Activated CD4-positive, CD25-positive, alpha-beta regulatory T cell (primary cell): ENCODE measurements at regions not wholly inside any gene's neighbourhood (a gene's known extent, or its start where the extent isn't known, plus 50 kb on each side); places are given as distances from the start of the nearest gene placed in this dataset.

Experiments used
- DNase-seq, 4 experiments: peaks; one replicate each; lab custom pipeline; 2025; lab: John Stamatoyannopoulos, UW

- DNase-seq: no peak
Observed at GRCh38 chr10:42972946-42973345, 103.9 kb upstream of the RET start.

- DNase-seq: no peak
Observed at GRCh38 chr10:42973411-42973810, 103.5 kb upstream of the RET start.

GRCh38 chr10:42973870-42974692 is 102.8 kb upstream of the RET start:
- no peak for DNase-seq

GRCh38 chr10:42974693-42975002 is 102.2 kb upstream of the RET start:
- no peak for DNase-seq

- no peak for DNase-seq
Observed at GRCh38 chr10:42975005-42975493, 101.8 kb upstream of the RET start.

- DNase-seq: no peak
Observed at GRCh38 chr10:42975558-42976340, 101.1 kb upstream of the RET start.

- no peak for DNase-seq
Observed at GRCh38 chr10:42976351-42977031, 100.4 kb upstream of the RET start.

- DNase-seq: no peak
Observed at GRCh38 chr10:42977032-42977416, 99.8 kb upstream of the RET start.

- DNase-seq: no peak
Observed at GRCh38 chr10:42979181-42979580, 97.7 kb upstream of the RET start.

- DNase-seq: no peak
Observed at GRCh38 chr10:42979721-42980467, 97.0 kb upstream of the RET start.

GRCh38 chr10:42980553-42981357 is 96.1 kb upstream of the RET start:
- DNase-seq: no peak

- no peak for DNase-seq
Observed at GRCh38 chr10:42981358-42982236, 95.3 kb upstream of the RET start.

GRCh38 chr10:42982891-42983506 is 93.9 kb upstream of the RET start:
- no peak for DNase-seq

- DNase-seq: no peak
Observed at GRCh38 chr10:42983591-42983990, 93.3 kb upstream of the RET start.

- no peak for DNase-seq
Observed at GRCh38 chr10:42984035-42984610, 92.7 kb upstream of the RET start.

GRCh38 chr10:42984761-42985325 is 92.0 kb upstream of the RET start:
- no peak for DNase-seq

GRCh38 chr10:42985436-42986316 is 91.2 kb upstream of the RET start:
- no peak for DNase-seq

- DNase-seq: no peak
Observed at GRCh38 chr10:42986633-42987032, 90.2 kb upstream of the RET start.
